Trophoblast cell (in vitro differentiated cells and primary cell): ENCODE measurements at regions not wholly inside any gene's neighbourhood (a gene's known extent, or its start where the extent isn't known, plus 50 kb on each side); places are given as distances from the start of the nearest gene placed in this dataset.
A peak's percentile ranks its signal among the peaks of the same experiment; 100 is the strongest.
"Not testable (repeated sequence)": the region's sequence is repeated elsewhere in the genome, so short reads cannot be mapped to it uniquely, and the experiment has no call there.

Experiments used
- DNase-seq, 2 donors: peaks; one replicate each; pipeline ENCODE4 v3.0.0-alpha.2; 2016
- H2AFZ ChIP-seq: 2 replicates; pipeline ENCODE4 v1.6.1; 2013; ENCODE audit warnings: low read length, moderate library complexity, mild to moderate bottlenecking; ENCODE audit not compliant: insufficient read depth, poor library complexity
- H2AK5ac ChIP-seq: 2 replicates; pipeline ENCODE4 v1.6.1; 2013; ENCODE audit warnings: mild to moderate bottlenecking, low read length
- H2BK120ac ChIP-seq: 2 replicates; pipeline ENCODE4 v1.6.1; 2013; ENCODE audit warnings: low read length, mild to moderate bottlenecking, moderate library complexity; ENCODE audit not compliant: insufficient read depth, poor library complexity
- H2BK12ac ChIP-seq: 2 replicates; pipeline ENCODE4 v1.6.1; 2013; ENCODE audit warnings: mild to moderate bottlenecking, low read length, moderate library complexity
- H2BK5ac ChIP-seq: 2 replicates; pipeline ENCODE4 v1.6.1; 2013; ENCODE audit warnings: low read length, low read depth, moderate library complexity, mild to moderate bottlenecking; ENCODE audit not compliant: poor library complexity
- H3K14ac ChIP-seq: 2 replicates; pipeline ENCODE4 v1.6.1; 2013; ENCODE audit warnings: mild to moderate bottlenecking, low read length
- H3K18ac ChIP-seq: 2 replicates; pipeline ENCODE4 v1.6.1; 2013; ENCODE audit warnings: mild to moderate bottlenecking, low read length
- H3K23ac ChIP-seq: 2 replicates; pipeline ENCODE4 v1.6.1; 2013; ENCODE audit warnings: low read length
- H3K27ac ChIP-seq: 2 replicates; pipeline ENCODE4 v1.5.1; 2013; ENCODE audit warnings: low read depth, mild to moderate bottlenecking, inconsistent platforms, low read length, moderate library complexity
- H3K27me3 ChIP-seq: 2 replicates; pipeline ENCODE4 v1.6.1; 2013; ENCODE audit warnings: inconsistent platforms, mild to moderate bottlenecking, low read length, moderate library complexity; ENCODE audit not compliant: insufficient read depth
- H3K36me3 ChIP-seq, 2 experiments: 1 replicate in 1 of 2; 2 replicates in 1 of 2; pipeline ENCODE4 v1.6.1; 2013; ENCODE audit warnings: low read length in 2 of 2, mild to moderate bottlenecking in 2 of 2, moderate library complexity in 1 of 2; ENCODE audit not compliant: insufficient read depth in 2 of 2, control insufficient read depth in 1 of 2
- H3K4ac ChIP-seq: 2 replicates; pipeline ENCODE4 v1.6.1; 2013; ENCODE audit warnings: low read depth, mild to moderate bottlenecking, low read length, moderate library complexity
- H3K4me1 ChIP-seq, 2 experiments: 1 replicate in 1 of 2; 2 replicates in 1 of 2; pipeline ENCODE4 v1.6.1; 2013; ENCODE audit warnings: low read length in 2 of 2, mild to moderate bottlenecking in 2 of 2, moderate library complexity in 1 of 2; ENCODE audit not compliant: insufficient read depth in 2 of 2, control insufficient read depth in 1 of 2
- H3K4me2 ChIP-seq: 2 replicates; pipeline ENCODE4 v1.6.1; 2013; ENCODE audit warnings: inconsistent platforms, mild to moderate bottlenecking, low read length, moderate library complexity
- H3K4me3 ChIP-seq: 2 replicates; pipeline ENCODE4 v1.5.1; 2013; ENCODE audit warnings: mild to moderate bottlenecking, low read depth, low read length, inconsistent platforms
- H3K79me1 ChIP-seq: one replicate; pipeline ENCODE4 v1.6.1; 2013; ENCODE audit warnings: low read length
- H3K79me2 ChIP-seq: 2 replicates; pipeline ENCODE4 v1.6.1; 2013; ENCODE audit warnings: low read length, mild to moderate bottlenecking; ENCODE audit not compliant: control insufficient read depth, insufficient read depth, poor library complexity
- H3K9ac ChIP-seq: 2 replicates; pipeline ENCODE4 v1.6.1; 2013; ENCODE audit warnings: mild to moderate bottlenecking, low read length
- H3K9me3 ChIP-seq: 2 replicates; pipeline ENCODE4 v1.6.1; 2013; ENCODE audit warnings: low read depth, mild to moderate bottlenecking, control low read depth, inconsistent platforms, low read length; ENCODE audit not compliant: insufficient read depth
- H4K12ac ChIP-seq: 2 replicates; pipeline ENCODE4 v1.6.1; 2013; ENCODE audit warnings: low read depth, mild to moderate bottlenecking, low read length, moderate library complexity
- H4K8ac ChIP-seq: 2 replicates; pipeline ENCODE4 v1.6.1; 2013; ENCODE audit warnings: low read depth, mild to moderate bottlenecking, low read length, moderate library complexity
- H4K91ac ChIP-seq: one replicate; pipeline ENCODE4 v1.6.1; 2013; ENCODE audit warnings: low read depth, mild to moderate bottlenecking, low read length, moderate library complexity
- WGBS: extraction: QIAGEN DNeasy Blood & Tissue Kit; methylation state at CpG from one replicate; pipeline ENCODE4 v1.1.7; 2013; ENCODE audit warnings: missing lambda C conversion rate; ENCODE audit not compliant: insufficient read length, insufficient coverage; ENCODE audit errors: extremely low coverage; 5-methylcytosine and 5-hydroxymethylcytosine counted together

DNA sequence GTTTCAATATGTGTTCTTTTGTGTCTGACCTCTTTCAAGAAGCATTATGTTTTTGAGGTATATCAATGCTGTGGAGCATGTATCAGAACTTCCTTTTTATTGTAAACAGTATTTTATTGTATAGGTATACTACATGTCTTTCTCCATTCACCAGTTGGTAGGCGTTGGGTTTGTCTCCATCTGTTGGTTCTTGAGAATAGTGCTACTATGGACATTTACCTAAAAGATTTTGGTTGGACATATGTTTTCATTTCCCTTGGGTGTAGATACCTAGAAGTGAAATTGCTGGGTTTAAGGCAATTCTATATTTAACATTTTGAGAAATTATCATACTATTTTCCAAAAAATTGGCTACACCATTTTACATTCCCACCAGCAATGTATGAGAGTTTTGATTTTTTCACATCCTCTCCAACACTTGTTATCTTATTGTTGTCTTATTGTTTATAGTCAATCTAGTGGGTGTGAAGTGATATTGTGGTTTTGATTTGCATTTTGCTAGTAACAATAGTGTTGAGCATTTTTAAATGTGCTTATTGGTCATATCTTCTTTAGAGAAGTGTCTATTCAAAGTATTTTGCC lies 409.2 kb downstream of the IPO8 start:
- Histone ChIP-seq H2AFZ (no peak overlapping the region), H3K9ac (no peak overlapping the region), H3K18ac (no peak overlapping the region), H2BK12ac (no peak overlapping the region), H2BK5ac (no peak overlapping the region), H3K4me3 (no peak overlapping the region), H3K27me3 (no peaks in the 10 kb centered on the region), H3K36me3 (no peaks in the 10 kb centered on the region), H3K9me3 (no peaks in the 10 kb centered on the region), H2AK5ac (no peak overlapping the region), H4K8ac (no peak overlapping the region), H2BK120ac (no peak overlapping the region), H3K4me1 (no peaks in the 10 kb centered on the region), H3K4ac (no peak overlapping the region), H4K12ac (no peak overlapping the region), H3K14ac (no peak overlapping the region), H3K27ac (no peak overlapping the region), H4K91ac (no peak overlapping the region), H3K79me2 (no peaks in the 10 kb centered on the region), H3K4me2 (no peak overlapping the region), H3K79me1 (no peaks in the 10 kb centered on the region), H3K23ac (no peak overlapping the region)
- no CpG with 5 or more reads among the region's 1 CpG for WGBS
- peak in 1 of 2 donors; percentile 25 for DNase-seq

DNA sequence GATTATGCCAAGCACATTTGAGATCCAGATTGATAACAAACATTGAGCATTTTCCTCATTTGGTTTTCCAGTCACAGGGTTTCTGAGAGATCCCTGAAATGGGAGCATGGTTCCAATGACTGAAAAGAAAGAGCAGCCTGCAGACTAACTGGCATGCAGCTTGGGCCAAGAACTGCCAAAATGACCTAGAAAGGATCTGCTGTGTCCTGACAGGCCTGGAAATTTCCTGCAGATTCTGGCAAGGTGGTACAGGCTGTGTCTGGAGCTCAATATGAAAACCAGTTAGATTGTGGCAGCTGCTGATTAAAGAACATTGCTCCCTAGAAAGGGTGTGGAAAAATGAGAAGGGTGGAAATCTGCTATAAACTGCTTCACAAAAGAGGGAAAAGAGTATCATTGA lies 417.3 kb downstream of the IPO8 start:
- no peaks in the 10 kb centered on the region for H3K36me3 ChIP-seq

DNA sequence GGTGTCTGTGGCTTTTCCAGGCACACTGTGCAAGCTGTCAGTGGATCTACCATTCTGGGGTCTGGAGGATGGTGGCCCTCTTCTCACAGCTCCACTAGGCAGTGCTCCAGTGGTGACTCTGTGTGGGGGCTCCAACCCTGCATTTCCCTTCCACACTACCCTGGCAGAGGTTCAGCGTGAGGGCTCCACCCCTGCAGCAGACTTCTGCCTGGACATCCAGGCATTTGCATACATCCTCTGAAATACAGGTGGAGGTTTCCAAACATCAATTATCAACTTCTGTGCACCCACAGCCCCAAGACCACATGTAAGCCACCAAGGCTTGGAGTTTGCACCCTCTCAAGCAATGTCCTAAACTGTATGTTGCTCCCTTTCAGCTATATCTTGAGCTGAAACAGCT lies 423.2 kb downstream of the IPO8 start:
- H3K79me1 ChIP-seq, H3K79me2 ChIP-seq, H3K4me3 ChIP-seq, H3K23ac ChIP-seq, H3K9ac ChIP-seq, H2AFZ ChIP-seq, H3K18ac ChIP-seq, H2BK120ac ChIP-seq, H2AK5ac ChIP-seq, H3K14ac ChIP-seq, H3K27ac ChIP-seq, H3K9me3 ChIP-seq, H3K4me1 ChIP-seq, H3K27me3 ChIP-seq, H3K4me2 ChIP-seq, H2BK12ac ChIP-seq, H2BK5ac ChIP-seq, H3K36me3 ChIP-seq, H4K91ac ChIP-seq, H4K8ac ChIP-seq, DNase-seq, H4K12ac ChIP-seq, H3K4ac ChIP-seq: not testable (repeated sequence)
- no CpG with 5 or more reads among the region's 1 CpG for WGBS

More for the DNA sequence above, 417.3 kb downstream of the IPO8 start:
- no peak overlapping the region for H3K18ac ChIP-seq
- no peak overlapping the region for H2BK5ac ChIP-seq
- no peak overlapping the region for H3K4ac ChIP-seq
- no peak overlapping the region for H3K14ac ChIP-seq
- no peak overlapping the region for H2BK120ac ChIP-seq
- H2BK12ac ChIP-seq = no peak overlapping the region
- H3K23ac ChIP-seq = no peak overlapping the region
- no peaks in the 10 kb centered on the region for H3K9me3 ChIP-seq
- H3K27ac ChIP-seq = no peak overlapping the region
- no peaks in the 10 kb centered on the region for H3K79me1 ChIP-seq
- no peaks in the 10 kb centered on the region for H3K4me1 ChIP-seq
- H2AFZ ChIP-seq = no peak overlapping the region
- no peaks in the 10 kb centered on the region for H3K79me2 ChIP-seq
- H3K9ac ChIP-seq = no peak overlapping the region
- no peak overlapping the region for H4K12ac ChIP-seq
- H3K4me3 ChIP-seq = no peak overlapping the region
- no peak overlapping the region for H2AK5ac ChIP-seq
- no peak overlapping the region for H3K4me2 ChIP-seq
- H4K8ac ChIP-seq = no peak overlapping the region
- no peak overlapping the region for H4K91ac ChIP-seq
- no peaks in the 10 kb centered on the region for H3K27me3 ChIP-seq
- DNase-seq = no peak

DNA sequence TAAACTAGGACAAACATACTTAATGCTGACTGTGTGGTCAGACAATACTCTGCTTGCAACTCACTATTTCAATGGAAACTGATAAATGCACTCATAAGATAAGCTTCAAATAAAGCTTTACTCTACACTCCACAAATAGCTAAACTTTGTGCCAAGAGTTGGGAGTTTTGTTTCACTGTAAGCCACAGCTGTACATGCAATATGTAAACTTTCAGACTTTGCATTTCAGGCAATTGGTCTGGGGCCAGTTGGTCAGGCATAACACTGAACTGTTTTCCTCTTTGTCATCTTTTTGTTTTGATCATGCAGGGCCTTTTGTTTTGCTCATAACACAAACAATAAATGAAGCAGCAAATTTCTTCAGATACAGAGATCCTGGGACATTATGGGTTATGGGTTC lies 426.2 kb downstream of the IPO8 start:
- Histone ChIP-seq H3K14ac (no peak overlapping the region), H2BK5ac (no peak overlapping the region), H4K8ac (no peak overlapping the region), H3K18ac (no peak overlapping the region), H2AK5ac (no peak overlapping the region), H3K79me2 (no peaks in the 10 kb centered on the region), H3K9ac (no peak overlapping the region), H3K4ac (no peak overlapping the region), H3K4me3 (no peak overlapping the region), H3K23ac (no peak overlapping the region), H3K4me2 (no peak overlapping the region), H3K27ac (no peak overlapping the region), H2AFZ (no peak overlapping the region), H3K27me3 (no peaks in the 10 kb centered on the region), H3K79me1 (no peaks in the 10 kb centered on the region), H3K9me3 (peaks cover 7% of the 10 kb centered on the region), H4K91ac (no peak overlapping the region), H2BK12ac (no peak overlapping the region), H3K4me1 (no peaks in the 10 kb centered on the region), H2BK120ac (no peak overlapping the region), H4K12ac (no peak overlapping the region), H3K36me3 (no peaks in the 10 kb centered on the region)
- no peak for DNase-seq
